KMS-11 (cell line): ENCODE measurements at regions not wholly inside any gene's neighbourhood (a gene's known extent, or its start where the extent isn't known, plus 50 kb on each side); places are given as distances from the start of the nearest gene placed in this dataset.

Experiments
- H2AFZ ChIP-seq: fragments of 200-600 bp; sonication (generic); 2 replicates; pipeline ENCODE4 v1.6.1; 2016; ENCODE audit warnings: antibody characterized with exemption, mixed run types, low read depth
- H3K27ac ChIP-seq: fragments of 200-600 bp; sonication (generic); 2 replicates; pipeline ENCODE4 v1.6.1; 2016; ENCODE audit warnings: mild to moderate bottlenecking, mixed run types
- H3K27me3 ChIP-seq: fragments of 200-600 bp; sonication (generic); 2 replicates; pipeline ENCODE4 v1.6.1; 2017; ENCODE audit warnings: mild to moderate bottlenecking, low read depth, mixed run types, moderate library complexity; ENCODE audit not compliant: insufficient read depth
- H3K36me3 ChIP-seq: fragments of 200-600 bp; sonication (generic); 2 replicates; pipeline ENCODE4 v1.6.1; 2017; ENCODE audit warnings: mild to moderate bottlenecking, mixed run types; ENCODE audit not compliant: insufficient read depth
- H3K4me1 ChIP-seq: fragments of 200-600 bp; sonication (generic); 2 replicates; pipeline ENCODE4 v1.6.1; 2016; ENCODE audit warnings: mild to moderate bottlenecking, low read depth, mixed run types; ENCODE audit not compliant: poor library complexity, severe bottlenecking
- H3K4me2 ChIP-seq: fragments of 200-600 bp; sonication (generic); 2 replicates; pipeline ENCODE4 v1.7.0; 2016; ENCODE audit warnings: mild to moderate bottlenecking, mixed run types
- H3K4me3 ChIP-seq: fragments of 200-600 bp; sonication (generic); IDR thresholded peaks from 2 replicates; pipeline ENCODE4 v1.6.1; 2017; ENCODE audit warnings: low read depth, low read length, mixed read lengths; ENCODE audit not compliant: insufficient read depth
- H3K79me2 ChIP-seq: fragments of 200-600 bp; sonication (generic); 2 replicates; pipeline ENCODE4 v1.6.1; 2016; ENCODE audit warnings: low read depth, mixed run types; ENCODE audit not compliant: insufficient read depth
- H3K9ac ChIP-seq: fragments of 200-600 bp; sonication (generic); 2 replicates; pipeline ENCODE4 v1.6.1; 2016; ENCODE audit warnings: mild to moderate bottlenecking, mixed run types
- H4K20me1 ChIP-seq: fragments of 200-600 bp; sonication (generic); 2 replicates; pipeline ENCODE4 v1.6.1; 2016; ENCODE audit warnings: mild to moderate bottlenecking, mixed run types; ENCODE audit not compliant: insufficient read depth
- CTCF ChIP-seq: fragments of 200-600 bp; sonication (generic); conservative IDR thresholded peaks from 2 replicates; pipeline ENCODE4 v1.6.1; 2017; ENCODE audit warnings: low read depth, mild to moderate bottlenecking, antibody characterized with exemption, low read length, moderate library complexity, mixed read lengths

DNA sequence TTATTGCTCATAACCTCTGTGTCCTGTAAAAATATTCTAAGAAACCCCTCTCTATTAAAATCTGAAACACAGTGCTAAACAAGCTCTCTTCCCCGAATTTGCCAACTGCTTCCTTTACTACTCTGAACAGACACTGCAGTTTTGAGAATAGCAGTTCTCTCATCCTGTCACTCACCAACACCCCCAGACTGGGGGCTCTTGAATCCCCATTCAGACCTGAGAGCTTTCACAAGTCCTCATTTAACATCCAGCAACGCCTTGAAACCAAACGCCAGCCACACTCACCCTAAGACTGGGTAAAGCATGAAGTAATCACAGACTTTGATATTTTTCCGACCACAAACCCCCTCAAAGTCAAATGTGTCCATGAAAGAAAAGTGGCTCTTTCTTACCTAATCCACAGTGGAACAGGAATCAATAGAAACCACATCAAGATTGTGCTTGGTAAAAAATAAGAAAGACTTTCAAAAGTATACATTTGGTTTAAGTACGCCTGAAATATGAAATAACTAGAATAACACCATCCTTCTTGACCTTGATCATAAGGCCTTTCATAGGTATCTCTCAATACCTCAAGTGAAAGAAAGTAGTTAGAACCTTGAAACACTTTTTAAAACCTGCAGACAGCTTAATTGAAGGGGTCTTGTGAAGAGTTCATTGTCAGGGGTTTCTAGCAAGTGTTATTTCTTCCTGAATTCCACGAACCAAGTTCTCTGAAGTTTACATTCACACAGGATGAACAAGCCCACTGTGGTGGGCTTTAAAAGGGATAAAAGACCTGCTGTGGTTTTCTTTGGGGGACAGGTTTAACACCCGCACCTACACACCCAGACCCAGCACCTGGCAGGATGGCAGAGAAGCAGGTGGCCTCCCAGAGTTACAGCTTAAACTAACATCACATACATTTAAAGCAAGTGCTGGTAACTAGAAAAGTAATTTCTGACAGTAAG is 412.6 kb downstream of the MLLT3 start:
- H3K4me1 ChIP-seq = no peaks in the 10 kb centered on the region

DNA sequence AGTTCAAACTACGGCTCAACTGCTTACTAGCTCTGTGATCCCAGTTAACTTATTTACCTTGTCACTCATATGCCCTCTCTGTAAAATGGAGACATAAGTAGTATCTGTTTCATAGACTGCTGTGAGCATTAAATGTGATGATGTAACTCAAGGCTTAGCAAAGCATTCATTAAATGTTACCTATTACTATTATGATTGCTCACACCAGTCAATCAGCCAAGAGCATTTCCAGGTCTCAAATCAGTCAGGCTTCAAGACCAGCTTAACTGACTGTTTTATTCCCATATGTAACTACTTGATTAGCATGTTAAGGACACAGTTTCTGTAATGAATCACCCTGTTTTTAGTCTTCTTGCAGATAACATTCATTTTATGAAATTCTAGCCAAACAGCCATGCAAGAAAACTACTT is 413.3 kb downstream of the MLLT3 start:
- Histone ChIP-seq H4K20me1 (no peaks in the 10 kb centered on the region), H3K79me2 (no peaks in the 10 kb centered on the region), H3K4me1 (no peaks in the 10 kb centered on the region), H3K9ac (no peak overlapping the region), H3K4me2 (no peak overlapping the region), H3K36me3 (no peaks in the 10 kb centered on the region), H3K4me3 (no peak overlapping the region), H2AFZ (no peak overlapping the region), H3K27me3 (no peaks in the 10 kb centered on the region), H3K27ac (no peak overlapping the region)
- no peak for TF ChIP-seq CTCF

More for the DNA sequence above, 412.6 kb downstream of the MLLT3 start:
- H3K9ac ChIP-seq = no peak overlapping the region
- no peaks in the 10 kb centered on the region for H3K79me2 ChIP-seq
- no peaks in the 10 kb centered on the region for H4K20me1 ChIP-seq
- H3K27ac ChIP-seq = no peak overlapping the region
- H2AFZ ChIP-seq = no peak overlapping the region
- H3K4me2 ChIP-seq = no peak overlapping the region
- H3K27me3 ChIP-seq = no peaks in the 10 kb centered on the region
- H3K4me3 ChIP-seq = no peak overlapping the region
- H3K36me3 ChIP-seq = no peaks in the 10 kb centered on the region
- no peak for TF ChIP-seq CTCF

- H3K4me1 ChIP-seq = no peaks in the 10 kb centered on the region
- H3K79me2 ChIP-seq = no peaks in the 10 kb centered on the region
- no peaks in the 10 kb centered on the region for H3K27me3 ChIP-seq
- no peak overlapping the region for H3K9ac ChIP-seq
- no peak overlapping the region for H3K4me2 ChIP-seq
- no peaks in the 10 kb centered on the region for H3K36me3 ChIP-seq
- TF ChIP-seq CTCF = no peak
- no peak overlapping the region for H3K27ac ChIP-seq
- no peaks in the 10 kb centered on the region for H4K20me1 ChIP-seq
- H3K4me3 ChIP-seq = no peak overlapping the region
- H2AFZ ChIP-seq = no peak overlapping the region
Observed at GRCh38 chr9:20208226-20208625, 414.1 kb downstream of the MLLT3 start.

DNA sequence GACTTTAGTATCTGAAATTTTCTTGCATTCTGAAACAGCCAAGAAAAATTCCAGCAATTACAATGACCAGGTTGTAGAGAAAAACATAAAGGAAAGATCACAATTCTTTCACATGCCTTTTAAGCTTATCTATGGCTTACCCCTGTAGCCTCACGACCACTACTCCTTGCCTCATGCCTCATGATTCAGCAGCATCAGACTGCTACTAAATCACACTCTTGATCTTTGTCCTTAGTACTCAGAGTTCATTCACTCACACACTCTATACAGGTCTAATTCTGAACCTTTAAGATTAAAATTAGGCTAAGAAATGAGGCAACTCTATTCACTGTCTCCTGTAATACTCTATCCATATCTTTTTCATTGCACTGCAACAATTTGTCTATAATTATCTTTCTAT is 415.1 kb downstream of the MLLT3 start:
- no peaks in the 10 kb centered on the region for H4K20me1 ChIP-seq
- H3K36me3 ChIP-seq = no peaks in the 10 kb centered on the region
- no peaks in the 10 kb centered on the region for H3K27me3 ChIP-seq
- H3K4me1 ChIP-seq = no peaks in the 10 kb centered on the region
- no peaks in the 10 kb centered on the region for H3K79me2 ChIP-seq
- no peak overlapping the region for H3K4me2 ChIP-seq
- no peak overlapping the region for H3K4me3 ChIP-seq
- no peak for TF ChIP-seq CTCF
- no peak overlapping the region for H3K9ac ChIP-seq
- no peak overlapping the region for H3K27ac ChIP-seq
- H2AFZ ChIP-seq = no peak overlapping the region
